ENCODE measurements at regions not wholly inside any gene's neighbourhood (a gene's known extent, or its start where the extent isn't known, plus 50 kb on each side); places are given as distances from the start of the nearest gene placed in this dataset.
A peak's percentile ranks its signal among the peaks of the same experiment; 100 is the strongest.
"Not testable (repeated sequence)": the region's sequence is repeated elsewhere in the genome, so short reads cannot be mapped to it uniquely, and the experiment has no call there.

DNA sequence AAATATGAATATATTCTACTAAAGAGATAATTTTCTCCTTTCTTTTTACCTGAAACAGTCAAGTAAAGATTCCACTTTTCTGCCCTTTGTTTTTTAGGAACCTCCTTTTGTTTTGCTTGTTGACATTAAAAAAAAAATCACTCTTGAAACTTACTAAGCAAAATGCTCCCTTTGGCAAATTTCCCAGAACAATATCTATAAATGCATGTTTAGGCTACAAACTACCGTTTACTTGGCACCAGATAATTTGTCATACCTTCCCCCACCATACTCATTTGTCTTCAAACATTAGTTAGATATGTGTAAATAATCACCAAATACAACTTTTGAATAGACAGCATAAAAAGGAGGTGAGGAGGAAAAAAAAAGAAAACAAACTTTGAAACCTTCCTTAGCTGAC, 604.7 kb downstream of the RFPL4B start:
- ChIA-PET POLR2A (no interaction called here), CTCF (interaction anchor here (1.3 kb wide), 1 partner anchor 28 kb away, joined by 3 read pairs; no protein-coding TSS in a partner anchor)
- Histone ChIP-seq H3K9ac (replicated peaks; ENCODE audit: extremely low read depth, insufficient read depth, low read length) (no peak overlapping the region), H3K4me1 (ENCODE audit: control insufficient read depth, extremely low read depth, insufficient read depth, low read length) (peaks cover 15% of the 10 kb centered on the region), H4K20me1 (replicated peaks; ENCODE audit: control insufficient read depth, extremely low read depth, insufficient read depth, low read length) (no peaks in the 10 kb centered on the region), H3K4me3 (replicated peaks in 1 of 3; ENCODE audit: insufficient read depth in 1 of 3, low read depth in 1 of 3, low read length in 3 of 3) (no peak overlapping the region), H3K79me2 (ENCODE audit: control insufficient read depth, insufficient read depth, low read length) (no peaks in the 10 kb centered on the region), H3K9me3 (replicated peaks; ENCODE audit: control insufficient read depth, insufficient read depth, low read length) (no peaks in the 10 kb centered on the region), H2AFZ (ENCODE audit: low read depth, low read length) (no peak overlapping the region), H3K36me3 (ENCODE audit: control insufficient read depth in 2 of 2, extremely low read depth in 1 of 2, insufficient read depth in 2 of 2, low read length in 2 of 2) (no peaks in the 10 kb centered on the region), H3K4me2 (ENCODE audit: insufficient read depth, low read length) (no peak overlapping the region), H3K27me3 (ENCODE audit: control insufficient read depth in 2 of 2, insufficient read depth in 2 of 2, low read length in 2 of 2) (no peaks in the 10 kb centered on the region), H3K27ac (ENCODE audit: insufficient read depth, low read depth, low read length) (no peak overlapping the region), H3K9me1 (replicated peaks; ENCODE audit: control insufficient read depth, extremely low read depth, insufficient read depth, low read length) (no peaks in the 10 kb centered on the region)
- intact Hi-C loops (cut with micrococcal nuclease) (no loop called here), dilution Hi-C loops (cut with MboI; ENCODE audit: extremely low pct_ligation_motif_present, low sequenced_read_pairs) (no loop called here)
- FAIRE-seq = peak; percentile 66
- no peak for TF ChIP-seq POLR2AphosphoS5 (IDR thresholded peaks at IDR 0.05; ENCODE audit: insufficient read depth, low read depth, low read length)
- TF ChIP-seq EZH2 (IDR thresholded peaks at IDR 0.05; ENCODE audit: borderline replicate concordance, low read depth, low read length, severe bottlenecking) = no peak
- no peak for TF ChIP-seq MAX (IDR thresholded peaks at IDR 0.05; ENCODE audit: insufficient read depth, insufficient read length)
- TF ChIP-seq FOS (IDR thresholded peaks at IDR 0.05; ENCODE audit: borderline replicate concordance, insufficient read depth, low read length) = no peak
- TF ChIP-seq, protein P1, sequence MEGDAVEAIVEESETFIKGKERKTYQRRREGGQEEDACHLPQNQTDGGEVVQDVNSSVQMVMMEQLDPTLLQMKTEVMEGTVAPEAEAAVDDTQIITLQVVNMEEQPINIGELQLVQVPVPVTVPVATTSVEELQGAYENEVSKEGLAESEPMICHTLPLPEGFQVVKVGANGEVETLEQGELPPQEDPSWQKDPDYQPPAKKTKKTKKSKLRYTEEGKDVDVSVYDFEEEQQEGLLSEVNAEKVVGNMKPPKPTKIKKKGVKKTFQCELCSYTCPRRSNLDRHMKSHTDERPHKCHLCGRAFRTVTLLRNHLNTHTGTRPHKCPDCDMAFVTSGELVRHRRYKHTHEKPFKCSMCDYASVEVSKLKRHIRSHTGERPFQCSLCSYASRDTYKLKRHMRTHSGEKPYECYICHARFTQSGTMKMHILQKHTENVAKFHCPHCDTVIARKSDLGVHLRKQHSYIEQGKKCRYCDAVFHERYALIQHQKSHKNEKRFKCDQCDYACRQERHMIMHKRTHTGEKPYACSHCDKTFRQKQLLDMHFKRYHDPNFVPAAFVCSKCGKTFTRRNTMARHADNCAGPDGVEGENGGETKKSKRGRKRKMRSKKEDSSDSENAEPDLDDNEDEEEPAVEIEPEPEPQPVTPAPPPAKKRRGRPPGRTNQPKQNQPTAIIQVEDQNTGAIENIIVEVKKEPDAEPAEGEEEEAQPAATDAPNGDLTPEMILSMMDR (IDR thresholded peaks at IDR 0.05; ENCODE audit: extremely low read depth in 1 of 2, insufficient read depth in 1 of 2, low read depth in 1 of 2, low read length in 2 of 2) = no peak
- TF ChIP-seq GATA2 (IDR thresholded peaks at IDR 0.05; ENCODE audit: insufficient read depth, insufficient read length, low read depth, low read length) = no peak
- TF ChIP-seq JUN (IDR thresholded peaks at IDR 0.05; ENCODE audit: borderline replicate concordance, insufficient read depth, insufficient read length, low read depth) = no peak
- no peak for TF ChIP-seq MYC (IDR thresholded peaks at IDR 0.05; ENCODE audit: low read depth, low read length)
- no peak for TF ChIP-seq POLR2A (IDR thresholded peaks at IDR 0.05; ENCODE audit: low read depth, low read length)
- BruUV-seq (replicated peaks) = no TSS peak
- DNase-seq (ENCODE audit: low read depth, low spot score) = peak; percentile 59

DNA sequence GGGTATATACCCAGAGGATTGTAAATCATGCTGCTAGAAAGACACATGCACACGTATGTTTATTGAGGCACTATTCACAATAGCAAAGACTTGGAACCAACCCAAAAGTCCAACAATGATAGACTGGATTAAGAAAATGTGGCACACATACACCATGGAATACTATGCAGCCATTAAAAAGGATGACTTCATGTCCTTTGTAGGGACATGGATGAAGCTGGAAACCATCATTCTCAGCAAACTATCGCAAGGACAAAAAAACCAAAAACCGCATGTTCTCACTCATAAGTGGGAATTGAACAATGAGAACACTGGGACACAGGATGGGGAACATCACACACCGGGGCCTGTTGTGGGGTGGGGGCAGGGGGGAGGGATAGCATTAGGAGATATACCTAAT, 608.6 kb downstream of the RFPL4B start:
- H3K36me3 ChIP-seq (ENCODE audit: control insufficient read depth in 2 of 2, extremely low read depth in 1 of 2, insufficient read depth in 2 of 2, low read length in 2 of 2); H3K27me3 ChIP-seq (ENCODE audit: control insufficient read depth in 2 of 2, insufficient read depth in 2 of 2, low read length in 2 of 2); H3K4me3 ChIP-seq (replicated peaks in 1 of 3; ENCODE audit: insufficient read depth in 1 of 3, low read depth in 1 of 3, low read length in 3 of 3); H3K4me2 ChIP-seq (ENCODE audit: insufficient read depth, low read length); H3K4me1 ChIP-seq (ENCODE audit: control insufficient read depth, extremely low read depth, insufficient read depth, low read length); BruUV-seq (replicated peaks); FAIRE-seq; H3K9ac ChIP-seq (replicated peaks; ENCODE audit: extremely low read depth, insufficient read depth, low read length); POLR2A ChIA-PET; intact Hi-C loops (cut with micrococcal nuclease); CTCF ChIA-PET; H3K9me1 ChIP-seq (replicated peaks; ENCODE audit: control insufficient read depth, extremely low read depth, insufficient read depth, low read length); H4K20me1 ChIP-seq (replicated peaks; ENCODE audit: control insufficient read depth, extremely low read depth, insufficient read depth, low read length); H3K79me2 ChIP-seq (ENCODE audit: control insufficient read depth, insufficient read depth, low read length); dilution Hi-C loops (cut with MboI; ENCODE audit: extremely low pct_ligation_motif_present, low sequenced_read_pairs); H3K9me3 ChIP-seq (replicated peaks; ENCODE audit: control insufficient read depth, insufficient read depth, low read length); H2AFZ ChIP-seq (ENCODE audit: low read depth, low read length); DNase-seq (ENCODE audit: low read depth, low spot score); H3K27ac ChIP-seq (ENCODE audit: insufficient read depth, low read depth, low read length): not testable (repeated sequence)

Data from endothelial cell of umbilical vein (primary cell).